Esophagus squamous epithelium (tissue), 4 donors: ENCODE measurements at regions not wholly inside any gene's neighbourhood (a gene's known extent, or its start where the extent isn't known, plus 50 kb on each side); places are given as distances from the start of the nearest gene placed in this dataset.

ENCODE experiments used
- CTCF ChIP-seq, 6 experiments: fragments of 450-650 bp in 4 of 6; fragments of 200-600 bp in 2 of 6; sonication (generic) in 2 of 6; IDR thresholded peaks; one replicate each; pipeline ENCODE4 v1.5.1; 2016 to 2019; ENCODE audit warnings: antibody characterized with exemption in 6 of 6, mild to moderate bottlenecking in 4 of 6, moderate library complexity in 4 of 6
- POLR2A ChIP-seq, 4 donors: fragments of 450-650 bp; IDR thresholded peaks; one replicate each; pipeline ENCODE4 v1.6.1; 2017; ENCODE audit warnings: antibody characterized with exemption in 4 of 4, mild to moderate bottlenecking in 4 of 4, moderate library complexity in 3 of 4

- TF ChIP-seq POLR2A (IDR thresholded peaks at IDR 0.05): no peak
- no peak for TF ChIP-seq CTCF (IDR thresholded peaks at IDR 0.05)
Measured at GRCh38 chr2:489084-489483, 188.1 kb downstream of the TMEM18 start.
